ENCODE measurements at regions not wholly inside any gene's neighbourhood (a gene's known extent, or its start where the extent isn't known, plus 50 kb on each side); places are given as distances from the start of the nearest gene placed in this dataset.

DNA sequence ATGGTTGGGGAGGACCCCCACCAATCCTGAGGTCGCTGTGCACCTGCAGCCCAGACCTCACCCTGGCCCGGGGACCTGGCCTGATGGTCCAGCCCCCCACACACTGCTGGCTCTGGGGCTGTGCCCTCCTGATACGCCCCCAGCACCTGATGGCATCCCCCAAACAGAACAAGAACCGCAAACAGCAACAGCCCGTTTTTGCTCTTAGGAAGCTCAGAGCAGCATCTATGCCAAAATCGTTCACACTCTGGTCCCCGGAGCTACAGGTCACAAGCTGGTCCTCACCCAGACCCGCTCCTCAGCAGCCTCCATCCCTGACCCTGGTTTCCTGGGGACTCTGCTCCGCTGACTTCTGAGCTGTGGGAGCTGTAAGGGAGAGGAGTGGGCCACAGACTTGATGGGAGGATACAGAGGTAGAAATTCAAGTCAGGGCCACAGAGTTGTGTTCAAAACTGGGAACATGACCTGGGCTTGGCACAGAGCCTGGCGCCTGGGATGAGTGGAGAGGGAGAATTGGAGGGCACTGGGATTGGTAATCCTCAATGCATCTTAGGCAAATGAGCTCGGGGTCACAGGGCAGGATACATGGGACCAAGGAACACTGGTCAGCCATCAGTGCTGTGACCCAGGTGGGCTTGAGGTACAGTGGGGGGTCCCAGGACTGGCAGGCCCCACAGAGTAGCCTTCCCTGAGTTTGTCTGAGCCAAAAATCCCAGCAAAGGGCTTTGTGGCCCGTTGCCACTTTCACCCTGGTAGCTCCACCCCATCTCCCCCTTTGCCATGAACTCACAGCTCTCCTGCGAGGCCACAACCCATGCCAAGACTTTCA is 170.9 kb upstream of the RTL1 start:
- Histone ChIP-seq H3K27me3 (ENCODE audit: control insufficient read depth, insufficient read depth, low read length) (peaks cover 15% of the 10 kb centered on the region), H3K4me1 (ENCODE audit: control insufficient read depth, insufficient read depth, low read length) (no peaks in the 10 kb centered on the region), H3K4me3 (ENCODE audit: low read length) (no peak overlapping the region), H3K36me3 (ENCODE audit: control insufficient read depth, insufficient read depth, low read length) (no peaks in the 10 kb centered on the region), H3K9ac (ENCODE audit: low read length) (no peak overlapping the region), H3K27ac (ENCODE audit: low read depth, low read length) (no peak overlapping the region)

DNA sequence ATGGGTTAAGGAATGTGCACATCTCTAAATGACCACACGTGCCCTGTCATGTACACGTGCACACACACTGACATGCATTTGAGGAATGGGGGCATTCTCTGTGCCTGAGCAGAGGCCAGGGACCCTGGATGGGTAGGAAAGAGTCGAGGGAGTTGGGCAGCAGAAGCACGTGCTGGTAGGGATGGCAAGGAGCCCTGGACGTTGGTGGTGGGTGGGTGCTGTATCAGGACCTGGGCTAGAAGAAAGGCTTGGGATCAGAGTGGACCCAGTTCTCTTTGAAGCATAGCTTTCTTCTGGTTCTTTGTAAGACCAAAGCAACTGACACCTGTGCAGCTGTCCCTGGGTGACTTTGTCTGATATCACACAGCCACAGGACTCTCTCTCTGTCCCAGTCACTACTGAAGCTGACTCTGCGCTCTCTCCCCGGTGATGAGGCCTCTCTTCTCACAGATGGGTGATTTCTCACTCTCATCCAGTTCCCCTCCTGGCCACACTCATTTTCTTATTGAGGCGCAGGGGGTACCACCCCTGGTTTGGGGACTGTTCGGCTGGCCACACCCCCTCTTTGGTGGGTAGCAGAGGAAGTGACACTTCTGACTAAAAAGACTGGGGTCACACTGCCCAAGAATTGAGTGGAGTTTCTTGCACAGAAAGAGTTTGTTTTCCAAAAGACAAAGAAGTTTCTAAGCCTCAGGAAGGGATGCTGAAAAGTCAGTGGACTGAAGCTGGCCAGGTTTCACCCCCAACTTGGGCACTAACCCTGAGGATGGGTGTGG is 171.7 kb upstream of the RTL1 start:
- Histone ChIP-seq H3K27me3 (ENCODE audit: control insufficient read depth, insufficient read depth, low read length) (peaks cover 15% of the 10 kb centered on the region), H3K9ac (ENCODE audit: low read length) (no peak overlapping the region), H3K4me3 (ENCODE audit: low read length) (no peak overlapping the region), H3K27ac (ENCODE audit: low read depth, low read length) (no peak overlapping the region), H3K36me3 (ENCODE audit: control insufficient read depth, insufficient read depth, low read length) (no peaks in the 10 kb centered on the region), H3K4me1 (ENCODE audit: control insufficient read depth, insufficient read depth, low read length) (no peaks in the 10 kb centered on the region)

DNA sequence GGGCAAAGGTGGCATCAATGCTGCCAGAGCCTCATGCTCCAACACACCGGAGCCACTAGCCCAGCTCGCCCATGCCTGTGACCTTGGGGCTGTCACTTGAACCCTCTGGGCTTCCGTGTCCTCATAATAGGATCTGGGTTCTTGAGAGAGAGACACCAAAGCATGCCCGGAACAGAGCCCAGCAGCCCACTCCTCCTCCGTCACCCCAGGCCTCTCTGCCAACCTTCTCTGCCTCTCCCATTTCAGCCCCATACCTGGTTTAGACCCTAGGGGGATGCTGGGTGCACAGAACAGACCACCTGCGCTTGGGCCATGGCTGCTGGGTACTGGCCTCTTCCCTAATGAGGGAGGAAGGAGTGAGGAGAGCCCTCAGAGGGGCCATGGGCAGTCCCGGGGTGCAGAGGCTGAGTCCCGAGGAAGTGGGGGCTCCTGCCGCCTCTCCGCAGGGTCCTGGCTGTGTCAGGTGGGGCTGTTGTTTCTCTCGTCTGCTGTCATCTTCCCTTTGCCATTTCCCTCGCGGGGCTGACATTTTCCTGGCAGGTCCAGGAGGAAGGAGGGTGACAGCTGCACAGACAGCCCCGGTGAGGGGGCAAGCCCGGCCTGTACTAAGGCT is 172.4 kb upstream of the RTL1 start:
- Histone ChIP-seq H3K9ac (ENCODE audit: low read length) (no peak overlapping the region), H3K4me3 (ENCODE audit: low read length) (no peak overlapping the region), H3K27ac (ENCODE audit: low read depth, low read length) (no peak overlapping the region), H3K36me3 (ENCODE audit: control insufficient read depth, insufficient read depth, low read length) (no peaks in the 10 kb centered on the region), H3K4me1 (ENCODE audit: control insufficient read depth, insufficient read depth, low read length) (no peaks in the 10 kb centered on the region), H3K27me3 (ENCODE audit: control insufficient read depth, insufficient read depth, low read length) (peaks cover 15% of the 10 kb centered on the region)

DNA sequence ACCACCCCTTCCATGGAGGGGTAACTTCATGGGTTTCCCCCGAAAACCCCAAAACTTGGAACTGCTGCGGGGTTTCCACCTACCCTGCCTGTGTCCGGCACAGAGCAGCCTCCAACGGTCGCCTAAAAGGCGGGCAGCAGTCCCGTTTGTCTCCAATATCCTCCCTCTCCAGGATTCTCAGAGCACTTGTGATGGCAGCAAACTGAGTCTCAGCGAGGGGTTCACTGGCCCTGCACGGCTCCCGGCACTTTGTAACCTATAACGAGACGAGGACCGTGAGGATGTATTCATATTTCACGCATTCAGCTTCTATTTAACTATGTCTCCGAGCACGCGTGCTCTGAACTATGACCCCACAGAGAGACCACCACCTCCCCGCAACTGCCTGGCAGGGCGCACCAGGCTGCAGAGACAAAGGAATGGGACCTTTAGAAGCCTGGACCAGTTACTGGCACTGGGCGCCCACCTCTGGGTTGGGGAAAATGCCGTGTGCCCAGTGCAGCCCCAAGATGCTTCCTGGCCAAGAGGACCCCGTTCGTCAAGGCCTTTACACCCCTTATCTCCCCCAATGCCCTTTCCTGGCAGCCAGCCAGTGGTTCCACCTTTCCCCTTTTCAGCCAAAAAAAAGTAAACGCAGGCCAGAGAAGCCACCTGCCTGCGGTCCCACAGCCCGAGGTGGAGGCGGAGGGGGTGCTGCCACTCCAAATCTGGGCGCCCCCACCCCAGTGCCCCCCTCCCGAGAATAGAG is 173.1 kb upstream of the RTL1 start:
- no peak overlapping the region for H3K27ac ChIP-seq (ENCODE audit: low read depth, low read length)
- H3K9ac ChIP-seq (ENCODE audit: low read length): no peak overlapping the region
- no peak overlapping the region for H3K4me3 ChIP-seq (ENCODE audit: low read length)
- H3K27me3 ChIP-seq (ENCODE audit: control insufficient read depth, insufficient read depth, low read length): peaks cover 15% of the 10 kb centered on the region
- H3K4me1 ChIP-seq (ENCODE audit: control insufficient read depth, insufficient read depth, low read length): no peaks in the 10 kb centered on the region
- H3K36me3 ChIP-seq (ENCODE audit: control insufficient read depth, insufficient read depth, low read length): no peaks in the 10 kb centered on the region

DNA sequence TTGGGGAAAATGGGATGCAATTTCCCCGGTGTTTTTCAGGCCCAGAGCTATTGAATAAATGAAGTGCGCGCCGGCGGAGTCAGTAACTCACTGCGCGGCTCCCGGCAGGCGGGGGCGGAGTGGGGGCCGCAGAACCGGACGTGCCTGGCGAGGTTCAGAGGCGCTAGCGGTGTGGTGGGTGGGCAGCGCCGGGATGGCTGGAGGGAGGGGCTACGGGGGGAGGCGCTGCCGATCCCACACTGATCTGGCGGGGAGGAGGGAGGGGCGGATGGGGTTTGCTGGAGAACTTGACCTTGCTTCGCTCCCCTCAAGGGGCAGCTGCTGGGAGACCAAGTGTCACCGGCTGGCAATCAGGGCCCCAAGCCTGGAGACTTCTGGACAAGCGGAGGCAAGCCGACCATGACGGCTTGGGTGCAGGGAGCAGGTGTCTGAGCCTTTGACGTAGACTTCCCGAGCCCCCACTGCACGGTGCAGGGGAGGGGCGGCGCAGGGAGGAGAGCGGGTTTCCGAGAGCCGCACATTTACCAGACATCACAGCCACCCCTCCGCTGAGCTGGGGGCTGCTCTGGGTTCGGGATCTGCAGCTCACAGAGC is 174.1 kb upstream of the RTL1 start:
- Histone ChIP-seq H3K4me1 (ENCODE audit: control insufficient read depth, insufficient read depth, low read length) (no peaks in the 10 kb centered on the region), H3K27me3 (ENCODE audit: control insufficient read depth, insufficient read depth, low read length) (peaks cover 15% of the 10 kb centered on the region), H3K27ac (ENCODE audit: low read depth, low read length) (no peak overlapping the region), H3K36me3 (ENCODE audit: control insufficient read depth, insufficient read depth, low read length) (no peaks in the 10 kb centered on the region), H3K4me3 (ENCODE audit: low read length) (no peak overlapping the region), H3K9ac (ENCODE audit: low read length) (no peak overlapping the region)

DNA sequence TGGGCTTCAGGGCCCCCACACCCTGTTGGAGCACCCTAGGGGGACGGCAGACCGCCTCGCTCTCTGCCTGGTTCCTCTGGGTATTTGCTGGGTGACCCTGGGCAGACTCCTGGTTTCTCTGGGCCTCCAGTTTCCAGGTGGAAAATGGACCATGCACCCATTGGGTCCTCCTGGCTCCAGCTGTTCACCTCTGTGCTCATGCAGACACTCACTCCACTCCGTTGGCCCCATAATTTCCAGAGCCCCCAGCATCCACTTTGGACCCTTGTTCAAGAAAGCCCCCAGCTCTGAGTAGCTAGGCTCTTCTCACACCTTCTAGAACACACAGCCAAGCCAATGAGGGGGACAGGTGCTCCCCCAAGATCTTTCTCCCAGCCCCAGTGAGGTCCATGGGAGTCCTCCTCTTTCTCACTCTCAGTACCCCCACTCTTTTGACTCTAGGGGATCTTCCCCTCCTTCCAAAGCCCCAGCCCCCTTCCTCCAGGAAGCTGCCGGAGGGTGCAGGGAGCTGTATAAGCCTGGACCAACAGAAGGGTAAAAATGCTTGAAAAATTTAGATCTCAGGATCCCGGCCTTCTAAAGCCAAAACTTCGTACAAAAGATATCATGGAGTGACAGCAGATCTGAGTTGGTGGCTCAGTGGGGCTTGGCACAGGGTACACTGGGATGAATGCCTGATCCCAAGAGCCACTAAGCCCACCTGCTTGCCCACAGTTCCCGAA is 174.8 kb upstream of the RTL1 start:
- Histone ChIP-seq H3K27ac (ENCODE audit: low read depth, low read length) (no peak overlapping the region), H3K9ac (ENCODE audit: low read length) (no peak overlapping the region), H3K36me3 (ENCODE audit: control insufficient read depth, insufficient read depth, low read length) (no peaks in the 10 kb centered on the region), H3K4me3 (ENCODE audit: low read length) (no peak overlapping the region), H3K27me3 (ENCODE audit: control insufficient read depth, insufficient read depth, low read length) (peaks cover 15% of the 10 kb centered on the region), H3K4me1 (ENCODE audit: control insufficient read depth, insufficient read depth, low read length) (no peaks in the 10 kb centered on the region)

DNA sequence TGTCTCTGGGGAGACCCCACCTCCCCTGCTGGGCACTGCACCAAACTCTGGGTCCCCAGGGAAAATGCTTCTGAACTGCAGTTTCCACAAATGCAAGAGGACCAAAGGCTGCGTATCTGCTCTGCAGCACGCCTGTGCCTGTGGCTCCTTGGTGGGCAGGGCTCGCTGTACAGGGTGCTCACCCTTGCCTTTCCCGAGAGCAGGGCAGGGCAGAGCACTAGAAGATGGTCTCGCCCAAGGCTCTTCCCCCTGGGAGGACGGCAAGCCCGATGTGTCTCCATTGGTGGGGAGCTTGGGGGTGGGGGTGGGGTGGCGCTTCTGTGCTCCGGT is 175.3 kb upstream of the RTL1 start:
- no peak overlapping the region for H3K27ac ChIP-seq (ENCODE audit: low read depth, low read length)

DNA sequence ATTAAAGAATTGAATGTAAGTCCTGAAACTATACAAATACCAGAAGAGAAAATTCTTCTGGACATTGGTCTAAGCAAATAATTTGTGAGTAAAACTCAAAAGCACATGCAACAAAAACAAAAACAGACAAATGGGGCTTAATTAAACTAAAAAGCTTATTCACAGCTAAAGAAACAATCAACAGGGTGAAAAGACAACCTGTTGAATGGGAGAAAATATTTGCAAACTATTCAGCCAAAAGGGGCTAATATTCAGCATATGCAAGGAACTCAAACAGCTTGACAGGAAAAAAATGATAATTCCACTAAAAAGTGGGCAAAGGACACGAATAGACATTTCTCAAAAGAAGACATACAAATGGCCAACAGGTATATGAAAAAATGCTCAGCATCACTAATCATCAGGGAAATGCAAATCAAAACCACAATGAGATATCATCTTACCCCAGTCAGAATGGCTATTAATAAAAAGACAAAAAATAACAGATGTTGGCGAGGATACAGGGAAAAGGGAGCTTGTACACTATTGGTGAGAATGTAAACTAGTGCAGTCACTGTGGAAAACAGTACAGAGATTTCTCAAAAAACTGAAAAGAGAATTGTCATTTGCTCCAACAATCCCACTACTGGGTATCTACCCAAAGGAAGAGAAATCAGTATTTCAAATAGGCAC is 177.5 kb upstream of the RTL1 start:
- no peak overlapping the region for H3K9ac ChIP-seq (ENCODE audit: low read length)
- H3K27ac ChIP-seq (ENCODE audit: low read depth, low read length): no peak overlapping the region
- no peaks in the 10 kb centered on the region for H3K36me3 ChIP-seq (ENCODE audit: control insufficient read depth, insufficient read depth, low read length)
- no peak overlapping the region for H3K4me3 ChIP-seq (ENCODE audit: low read length)
- no peaks in the 10 kb centered on the region for H3K4me1 ChIP-seq (ENCODE audit: control insufficient read depth, insufficient read depth, low read length)
- H3K27me3 ChIP-seq (ENCODE audit: control insufficient read depth, insufficient read depth, low read length): peaks cover 13% of the 10 kb centered on the region

More for the DNA sequence above, 175.3 kb upstream of the RTL1 start:
- Histone ChIP-seq H3K4me1 (ENCODE audit: control insufficient read depth, insufficient read depth, low read length) (no peaks in the 10 kb centered on the region), H3K4me3 (ENCODE audit: low read length) (no peak overlapping the region), H3K27me3 (ENCODE audit: control insufficient read depth, insufficient read depth, low read length) (peaks cover 15% of the 10 kb centered on the region), H3K36me3 (ENCODE audit: control insufficient read depth, insufficient read depth, low read length) (no peaks in the 10 kb centered on the region), H3K9ac (ENCODE audit: low read length) (no peak overlapping the region)

DNA sequence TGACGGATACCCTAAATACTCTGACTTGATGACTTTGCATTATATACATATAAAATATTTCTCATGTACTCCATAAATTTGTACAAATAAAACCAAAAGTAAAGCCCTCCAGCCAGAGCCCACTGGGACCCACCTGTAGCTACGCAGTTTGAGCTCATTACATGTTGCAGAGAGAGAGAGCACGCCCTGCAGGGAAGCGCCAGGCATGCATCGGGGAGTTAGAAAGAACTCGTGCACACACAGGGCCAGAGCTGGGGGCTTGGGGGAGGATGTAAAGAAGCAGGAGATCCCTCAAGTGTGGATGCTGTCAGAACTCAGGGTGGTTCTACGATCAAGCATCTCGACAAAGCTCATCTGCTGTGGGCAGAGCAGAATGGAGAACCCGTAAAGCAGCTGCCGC is 178.5 kb upstream of the RTL1 start:
- Histone ChIP-seq H3K36me3 (ENCODE audit: control insufficient read depth, insufficient read depth, low read length) (no peaks in the 10 kb centered on the region), H3K9ac (ENCODE audit: low read length) (no peak overlapping the region), H3K27me3 (ENCODE audit: control insufficient read depth, insufficient read depth, low read length) (peaks cover 13% of the 10 kb centered on the region), H3K27ac (ENCODE audit: low read depth, low read length) (no peak overlapping the region), H3K4me1 (ENCODE audit: control insufficient read depth, insufficient read depth, low read length) (no peaks in the 10 kb centered on the region), H3K4me3 (ENCODE audit: low read length) (no peak overlapping the region)

DNA sequence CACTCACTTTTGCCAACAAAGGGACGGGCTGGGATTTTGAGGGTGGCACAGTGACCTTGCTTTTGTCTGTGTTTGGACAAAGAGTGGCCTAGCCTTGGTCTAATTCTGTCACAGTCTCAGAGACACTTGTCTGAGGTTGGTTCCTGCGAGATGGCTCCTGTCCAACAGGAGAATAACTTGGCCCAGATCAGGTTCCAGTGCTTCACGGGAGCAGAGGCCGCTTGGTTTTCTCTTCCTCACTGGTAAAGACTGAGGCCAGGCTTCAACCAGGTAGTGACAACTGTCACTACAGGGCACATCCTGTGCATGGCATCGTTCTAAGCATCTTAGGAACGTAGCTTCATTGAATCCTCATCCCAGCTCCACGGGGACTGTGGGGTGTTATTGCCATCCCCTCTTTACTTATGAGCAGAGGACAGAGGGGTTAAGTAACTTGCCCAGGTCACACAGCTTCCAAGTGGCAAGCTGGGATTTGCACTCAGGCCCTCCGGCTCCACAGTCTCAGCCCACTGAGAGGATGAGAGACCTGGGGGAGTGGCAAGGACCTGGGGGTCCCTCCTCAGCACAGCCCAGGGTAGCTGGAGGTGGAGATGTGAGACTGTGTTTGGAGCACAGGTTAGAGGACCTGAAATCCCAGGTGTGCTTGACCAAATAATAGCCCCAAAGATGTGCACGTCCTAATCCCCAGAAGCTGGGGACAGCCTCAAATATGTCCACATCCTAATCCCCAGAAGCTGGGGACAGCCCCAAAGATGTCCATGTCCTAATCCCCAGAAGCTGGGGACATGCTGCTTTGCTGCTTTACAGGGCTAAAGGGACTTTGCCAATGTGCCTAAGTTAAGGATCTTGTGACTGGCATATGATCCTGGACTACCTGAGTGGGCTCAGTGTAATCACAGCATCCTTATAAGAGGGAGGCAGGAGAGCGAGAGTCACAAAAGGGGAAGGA is 179.2 kb upstream of the RTL1 start:
- H3K27ac ChIP-seq (ENCODE audit: low read depth, low read length): no peak overlapping the region
- no peak overlapping the region for H3K4me3 ChIP-seq (ENCODE audit: low read length)
- no peaks in the 10 kb centered on the region for H3K36me3 ChIP-seq (ENCODE audit: control insufficient read depth, insufficient read depth, low read length)
- no peak overlapping the region for H3K9ac ChIP-seq (ENCODE audit: low read length)
- H3K4me1 ChIP-seq (ENCODE audit: control insufficient read depth, insufficient read depth, low read length): no peaks in the 10 kb centered on the region
- peaks cover 11% of the 10 kb centered on the region for H3K27me3 ChIP-seq (ENCODE audit: control insufficient read depth, insufficient read depth, low read length)
